OCI-LY7 (cell line): ENCODE measurements at regions not wholly inside any gene's neighbourhood (a gene's known extent, or its start where the extent isn't known, plus 50 kb on each side); places are given as distances from the start of the nearest gene placed in this dataset.

ENCODE experiments used
- BruUV-seq: library from RNA; stranded (reverse); fragments of 400-500 nt; replicated peaks from 2 replicates; lab custom pipeline; 2021; lab: Mats Ljungman, UMichigan
- CTCF ChIA-PET: fragments of 300-600 bp; sonication (Branson Sonifier 250); formaldehyde crosslinking; loops from one replicate; lab custom pipeline; 2022; ENCODE audit warnings: antibody characterized with exemption; ENCODE audit not compliant: unreplicated experiment; lab: Charles Lee
- POLR2A ChIA-PET: fragments of 300-600 bp; sonication (Branson Sonifier 250); formaldehyde crosslinking; loops from one replicate; lab custom pipeline; 2022; ENCODE audit warnings: antibody characterized with exemption; lab: Charles Lee
- DNase-seq: peaks from one replicate; pipeline ENCODE4 v3.0.0-alpha.2; 2015; ENCODE audit warnings: low spot score
- H2AFZ ChIP-seq: fragments of 200-600 bp; sonication (generic), shearing (Covaris generic); 2 replicates; pipeline ENCODE4 v1.6.1; 2014; ENCODE audit warnings: mild to moderate bottlenecking, antibody characterized with exemption, low read length, moderate library complexity
- H3K27ac ChIP-seq: fragments of 200-600 bp; sonication (generic); 2 replicates; pipeline ENCODE4 v1.5.1; 2014; ENCODE audit warnings: mixed run types, low read depth, mild to moderate bottlenecking, moderate library complexity, low read length, inconsistent platforms; ENCODE audit not compliant: poor library complexity, severe bottlenecking
- H3K36me3 ChIP-seq: fragments of 200-600 bp; sonication (generic); 2 replicates; pipeline ENCODE4 v1.6.1; 2014; ENCODE audit warnings: mild to moderate bottlenecking, antibody characterized with exemption, low read length, moderate library complexity, mixed read lengths; ENCODE audit not compliant: insufficient read depth
- H3K4me1 ChIP-seq: fragments of 200-600 bp; sonication (generic); 2 replicates; pipeline ENCODE4 v1.5.1; 2014; ENCODE audit warnings: mild to moderate bottlenecking, low read length; ENCODE audit not compliant: insufficient read depth, poor library complexity, severe bottlenecking
- H3K4me2 ChIP-seq: fragments of 200-600 bp; sonication (generic); 2 replicates; pipeline ENCODE4 v1.6.1; 2014; ENCODE audit warnings: mild to moderate bottlenecking, low read length
- H3K4me3 ChIP-seq: fragments of 200-600 bp; sonication (generic); 2 replicates; pipeline ENCODE4 v1.5.1; 2014; ENCODE audit warnings: mild to moderate bottlenecking, low read depth, low read length; ENCODE audit not compliant: poor library complexity, severe bottlenecking
- H3K79me2 ChIP-seq: fragments of 200-600 bp; sonication (generic); 2 replicates; pipeline ENCODE4 v1.6.1; 2016; ENCODE audit warnings: low read depth, mild to moderate bottlenecking, low read length, moderate library complexity, mixed read lengths; ENCODE audit not compliant: insufficient read depth
- H3K9me2 ChIP-seq: fragments of 200-600 bp; sonication (generic); 2 replicates; pipeline ENCODE4 v1.6.1; 2016; ENCODE audit warnings: mild to moderate bottlenecking, low read length, mixed read lengths; ENCODE audit not compliant: insufficient read depth
- H3K9me3 ChIP-seq: fragments of 200-600 bp; sonication (generic); 2 replicates; pipeline ENCODE4 v1.6.1; 2014; ENCODE audit warnings: mild to moderate bottlenecking, mixed run types, low read length, mixed read lengths
- H4K20me1 ChIP-seq: fragments of 200-600 bp; sonication (generic); 2 replicates; pipeline ENCODE4 v1.6.1; 2014; ENCODE audit warnings: mild to moderate bottlenecking, antibody characterized with exemption, low read length, moderate library complexity, mixed read lengths; ENCODE audit not compliant: insufficient read depth
- EZH2phosphoT487 ChIP-seq: fragments of 200-600 bp; sonication (generic); IDR thresholded peaks from 2 replicates; pipeline ENCODE4 v1.6.1; 2018; ENCODE audit warnings: low read depth, borderline replicate concordance, mild to moderate bottlenecking, mixed run types, antibody characterized with exemption, low read length, moderate library complexity, mixed read lengths
- intact Hi-C: fragments of 100-400 bp; cut with micrococcal nuclease; formaldehyde crosslinking; loops from one replicate; pipeline ENCODE4 v1.10.0; 2022; ENCODE audit not compliant: unreplicated experiment
- TF ChIP-seq, protein P1 (sequence below): fragments of 200-600 bp; sonication (generic); conservative IDR thresholded peaks from 2 replicates; pipeline ENCODE4 v1.5.1; 2014; ENCODE audit warnings: mild to moderate bottlenecking, antibody characterized with exemption, low read length, moderate library complexity, mixed read lengths

DNA sequence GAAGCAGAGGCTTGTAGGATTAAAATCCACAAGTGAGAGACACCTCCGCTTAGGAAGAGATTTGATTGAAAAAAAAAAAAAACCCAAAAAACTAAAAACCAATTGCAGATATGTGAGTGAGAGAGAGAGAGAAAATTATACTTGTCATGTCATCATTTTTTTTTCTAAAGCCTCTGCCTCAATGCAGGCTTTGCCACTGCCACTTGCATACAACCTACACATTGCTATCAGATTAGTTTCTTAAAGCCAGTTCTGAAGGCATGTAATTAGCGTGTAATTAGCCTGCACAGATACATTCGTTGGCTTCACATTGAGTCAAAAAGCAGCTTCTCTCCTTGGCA lies 86.1 kb upstream of the MTPN start:
- no peak overlapping the region for H3K27ac ChIP-seq
- H3K4me3 ChIP-seq: no peak overlapping the region
- no peaks in the 10 kb centered on the region for H3K36me3 ChIP-seq
- H3K79me2 ChIP-seq: no peaks in the 10 kb centered on the region
- H4K20me1 ChIP-seq: no peaks in the 10 kb centered on the region
- H2AFZ ChIP-seq: no peak overlapping the region
- intact Hi-C loops: no loop called here
- TF ChIP-seq, protein P1, sequence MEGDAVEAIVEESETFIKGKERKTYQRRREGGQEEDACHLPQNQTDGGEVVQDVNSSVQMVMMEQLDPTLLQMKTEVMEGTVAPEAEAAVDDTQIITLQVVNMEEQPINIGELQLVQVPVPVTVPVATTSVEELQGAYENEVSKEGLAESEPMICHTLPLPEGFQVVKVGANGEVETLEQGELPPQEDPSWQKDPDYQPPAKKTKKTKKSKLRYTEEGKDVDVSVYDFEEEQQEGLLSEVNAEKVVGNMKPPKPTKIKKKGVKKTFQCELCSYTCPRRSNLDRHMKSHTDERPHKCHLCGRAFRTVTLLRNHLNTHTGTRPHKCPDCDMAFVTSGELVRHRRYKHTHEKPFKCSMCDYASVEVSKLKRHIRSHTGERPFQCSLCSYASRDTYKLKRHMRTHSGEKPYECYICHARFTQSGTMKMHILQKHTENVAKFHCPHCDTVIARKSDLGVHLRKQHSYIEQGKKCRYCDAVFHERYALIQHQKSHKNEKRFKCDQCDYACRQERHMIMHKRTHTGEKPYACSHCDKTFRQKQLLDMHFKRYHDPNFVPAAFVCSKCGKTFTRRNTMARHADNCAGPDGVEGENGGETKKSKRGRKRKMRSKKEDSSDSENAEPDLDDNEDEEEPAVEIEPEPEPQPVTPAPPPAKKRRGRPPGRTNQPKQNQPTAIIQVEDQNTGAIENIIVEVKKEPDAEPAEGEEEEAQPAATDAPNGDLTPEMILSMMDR: no peak
- TF ChIP-seq EZH2phosphoT487: no peak
- CTCF ChIA-PET: no interaction called here
- no peaks in the 10 kb centered on the region for H3K9me3 ChIP-seq
- H3K4me1 ChIP-seq: no peaks in the 10 kb centered on the region
- BruUV-seq: no TSS peak
- DNase-seq: no peak
- H3K4me2 ChIP-seq: no peak overlapping the region
- POLR2A ChIA-PET: no interaction called here
- H3K9me2 ChIP-seq: no peaks in the 10 kb centered on the region

DNA sequence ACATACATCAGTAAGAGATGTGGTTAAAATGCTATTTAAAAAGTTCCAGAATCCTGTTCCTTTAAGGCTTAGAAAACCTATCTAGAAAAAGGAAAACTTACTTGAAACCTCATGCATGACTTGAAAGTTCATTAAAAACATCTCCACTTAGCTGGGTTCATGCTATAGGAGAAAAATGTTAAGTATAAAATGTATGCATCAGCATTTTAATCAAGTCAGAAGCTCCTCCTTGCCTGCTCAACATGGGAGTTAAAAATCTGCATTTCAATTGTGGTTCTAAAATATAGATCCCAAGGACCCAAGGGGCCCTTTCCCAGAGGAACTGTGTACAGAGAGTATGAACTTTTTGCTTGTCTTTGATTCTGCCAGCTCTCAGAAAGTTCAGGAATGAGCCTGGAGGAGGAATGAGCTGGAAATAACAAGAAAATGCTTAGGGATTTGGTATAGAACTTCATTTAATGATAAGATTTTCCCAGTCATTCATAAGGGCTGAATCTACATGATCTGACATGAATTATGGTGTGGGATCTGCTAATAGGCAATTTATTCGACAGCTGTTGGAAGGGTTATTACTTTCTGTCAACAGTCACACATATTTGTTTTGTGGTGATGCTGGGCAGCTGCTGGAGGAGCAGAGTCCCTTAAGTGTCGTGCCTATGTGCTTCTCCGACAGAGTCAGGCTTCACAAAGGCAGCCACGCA lies 85.6 kb upstream of the MTPN start:
- Histone ChIP-seq H3K27ac (no peak overlapping the region), H3K4me1 (no peaks in the 10 kb centered on the region), H3K9me2 (no peaks in the 10 kb centered on the region), H3K36me3 (no peaks in the 10 kb centered on the region), H3K9me3 (no peaks in the 10 kb centered on the region), H2AFZ (no peak overlapping the region), H4K20me1 (no peaks in the 10 kb centered on the region), H3K79me2 (no peaks in the 10 kb centered on the region), H3K4me3 (no peak overlapping the region), H3K4me2 (no peak overlapping the region)
- TF ChIP-seq, protein P1: no peak
- no peak for TF ChIP-seq EZH2phosphoT487
- ChIA-PET POLR2A (interaction anchor here (0.7 kb wide), 1 partner anchor 130 kb away, joined by 3 read pairs; no protein-coding TSS in a partner anchor), CTCF (no interaction called here)
- no TSS peak for BruUV-seq
- no peak for DNase-seq
- intact Hi-C loops: no loop called here

- Histone ChIP-seq H3K4me2 (no peak overlapping the region), H3K4me1 (no peaks in the 10 kb centered on the region), H4K20me1 (no peaks in the 10 kb centered on the region), H3K36me3 (no peaks in the 10 kb centered on the region), H3K27ac (no peak overlapping the region), H3K79me2 (no peaks in the 10 kb centered on the region), H2AFZ (no peak overlapping the region), H3K9me3 (no peaks in the 10 kb centered on the region), H3K9me2 (no peaks in the 10 kb centered on the region), H3K4me3 (no peak overlapping the region)
- intact Hi-C loops: no loop called here
- BruUV-seq: no TSS peak
- TF ChIP-seq EZH2phosphoT487: no peak
- TF ChIP-seq, protein P1: no peak
- ChIA-PET CTCF (no interaction called here), POLR2A (no interaction called here)
- DNase-seq: no peak
Observed at GRCh38 chr7:136061433-136061832, 84.3 kb upstream of the MTPN start.
